PC-9 (cell line): ENCODE measurements at regions not wholly inside any gene's neighbourhood (a gene's known extent, or its start where the extent isn't known, plus 50 kb on each side); places are given as distances from the start of the nearest gene placed in this dataset.

Source experiments
- BruUV-seq: library from RNA; stranded (reverse); fragments of 400-500 nt; replicated peaks from 2 replicates; lab custom pipeline; 2021; lab: Mats Ljungman, UMichigan
- CTCF ChIA-PET: fragments of 300-600 bp; sonication (Branson Sonifier 250); formaldehyde crosslinking; loops from one replicate; lab custom pipeline; 2022; ENCODE audit warnings: antibody characterized with exemption; lab: Charles Lee
- POLR2A ChIA-PET: fragments of 300-600 bp; sonication (Branson Sonifier 250); formaldehyde crosslinking; loops from one replicate; lab custom pipeline; 2022; ENCODE audit warnings: antibody characterized with exemption; ENCODE audit not compliant: unreplicated experiment; lab: Charles Lee
- DNase-seq, 2 experiments: peaks; one replicate each; pipeline versions ENCODE4 v3.0.0 to v3.0.0-alpha.2; 2015 to 2022; ENCODE audit warnings: mixed read lengths in 1 of 2
- H2AFZ ChIP-seq: fragments of 200-600 bp; sonication (generic); 2 replicates; pipeline ENCODE4 v1.8.1; 2017; ENCODE audit warnings: antibody characterized with exemption
- H3F3A ChIP-seq: fragments of 200-600 bp; sonication (generic); 2 replicates; pipeline ENCODE4 v1.8.1; 2017; ENCODE audit warnings: antibody characterized with exemption, mild to moderate bottlenecking, low read depth; ENCODE audit not compliant: insufficient read depth
- H3K27ac ChIP-seq: fragments of 200-600 bp; sonication (generic); 2 replicates; pipeline ENCODE4 v1.6.1; 2016; ENCODE audit warnings: mixed run types
- H3K27me3 ChIP-seq: fragments of 200-600 bp; sonication (generic); 2 replicates; pipeline ENCODE4 v1.6.1; 2016; ENCODE audit warnings: low read depth, mixed run types; ENCODE audit not compliant: insufficient read depth
- H3K36me3 ChIP-seq: fragments of 200-600 bp; sonication (generic); 2 replicates; pipeline ENCODE4 v1.6.1; 2016; ENCODE audit warnings: low read depth, mixed run types
- H3K4me1 ChIP-seq: fragments of 200-600 bp; sonication (generic); replicated peaks from 2 replicates; pipeline ENCODE4 v1.6.1; 2016; ENCODE audit warnings: mixed run types; ENCODE audit not compliant: insufficient read depth
- H3K4me2 ChIP-seq: fragments of 200-600 bp; sonication (generic); 2 replicates; pipeline ENCODE4 v1.6.1; 2017; ENCODE audit warnings: mixed run types
- H3K4me3 ChIP-seq: fragments of 200-600 bp; sonication (generic); 2 replicates; pipeline ENCODE4 v1.6.1; 2016; ENCODE audit warnings: mixed run types
- H3K79me2 ChIP-seq: fragments of 200-600 bp; sonication (generic); 2 replicates; pipeline ENCODE4 v1.6.1; 2017; ENCODE audit warnings: low read depth, mixed run types
- H3K9me2 ChIP-seq: fragments of 200-600 bp; sonication (generic); 2 replicates; pipeline ENCODE4 v1.8.1; 2017; ENCODE audit warnings: mild to moderate bottlenecking; ENCODE audit not compliant: insufficient read depth
- H3K9me3 ChIP-seq: fragments of 200-600 bp; sonication (generic); 2 replicates; pipeline ENCODE4 v1.8.1; 2016; ENCODE audit warnings: low read depth; ENCODE audit not compliant: insufficient read depth
- H4K20me1 ChIP-seq: fragments of 200-600 bp; sonication (generic); 2 replicates; pipeline ENCODE4 v1.8.1; 2017; ENCODE audit not compliant: insufficient read depth
- CTCF ChIP-seq: fragments of 200-600 bp; sonication (generic); conservative IDR thresholded peaks from 2 replicates; pipeline ENCODE4 v1.6.1; 2017; ENCODE audit warnings: mixed run types, antibody characterized with exemption, mild to moderate bottlenecking, moderate library complexity
- EZH2 ChIP-seq: fragments of 200-600 bp; sonication (generic); IDR thresholded peaks from 2 replicates; pipeline ENCODE4 v1.8.0; 2017; ENCODE audit warnings: antibody characterized with exemption, low read depth
- intact Hi-C: fragments of 100-400 bp; cut with micrococcal nuclease; formaldehyde crosslinking; loops from one replicate; pipeline ENCODE4 v1.10.0; 2022; ENCODE audit not compliant: unreplicated experiment

DNA sequence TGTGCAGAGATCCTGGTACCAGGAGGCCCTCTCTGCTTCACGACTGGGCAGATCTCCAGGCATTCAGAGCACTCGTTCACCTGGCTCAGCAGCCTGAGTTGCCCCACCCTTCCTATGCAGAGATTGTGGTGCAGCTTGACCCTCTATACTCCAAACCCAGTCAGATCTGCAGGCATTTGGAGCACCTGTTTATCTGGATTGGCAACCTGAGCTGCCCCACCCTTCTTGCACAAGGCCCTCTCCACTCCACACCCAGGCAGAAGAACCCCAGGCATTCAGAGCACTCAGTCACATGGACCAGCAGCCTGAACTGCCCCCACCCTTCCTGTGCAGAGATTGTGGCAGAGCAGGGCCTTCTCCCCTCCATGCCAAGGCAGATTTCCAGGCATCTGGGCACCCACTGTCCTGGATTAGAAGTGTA lies 88.4 kb upstream of the CDH5 start:
- Histone ChIP-seq H3K27ac (peak overlapping the region; percentile 96), H3K4me3 (peak overlapping the region; percentile 34; the same call in 1 of the 2 replicates), H3K27me3 (no peaks in the 10 kb centered on the region), H2AFZ (no peak overlapping the region), H3K9me2 (no peaks in the 10 kb centered on the region), H3F3A (peaks cover 25% of the 10 kb centered on the region), H3K36me3 (no peaks in the 10 kb centered on the region), H3K4me1 (peaks cover 50% of the 10 kb centered on the region), H3K79me2 (no peaks in the 10 kb centered on the region), H4K20me1 (no peaks in the 10 kb centered on the region), H3K9me3 (peaks cover 8% of the 10 kb centered on the region), H3K4me2 (peak overlapping the region; percentile 82)
- TF ChIP-seq CTCF (no peak), EZH2 (no peak)
- POLR2A ChIA-PET, result interaction anchor here (0.6 kb wide), 1 partner anchor 151 kb away, joined by 6 read pairs; no protein-coding TSS in a partner anchor
- intact Hi-C loops, result loop anchor here (1.0 to 10.0 kb wide), 5 partner anchors 37 to 237 kb away; no protein-coding TSS in a partner anchor
- peak; percentile 90 to 98 for DNase-seq
- no TSS peak for BruUV-seq
- CTCF ChIA-PET, result interaction anchor here (0.6 to 1.0 kb wide), 4 partner anchors 11 to 286 kb away, joined by 3 read pairs; no protein-coding TSS in a partner anchor

DNA sequence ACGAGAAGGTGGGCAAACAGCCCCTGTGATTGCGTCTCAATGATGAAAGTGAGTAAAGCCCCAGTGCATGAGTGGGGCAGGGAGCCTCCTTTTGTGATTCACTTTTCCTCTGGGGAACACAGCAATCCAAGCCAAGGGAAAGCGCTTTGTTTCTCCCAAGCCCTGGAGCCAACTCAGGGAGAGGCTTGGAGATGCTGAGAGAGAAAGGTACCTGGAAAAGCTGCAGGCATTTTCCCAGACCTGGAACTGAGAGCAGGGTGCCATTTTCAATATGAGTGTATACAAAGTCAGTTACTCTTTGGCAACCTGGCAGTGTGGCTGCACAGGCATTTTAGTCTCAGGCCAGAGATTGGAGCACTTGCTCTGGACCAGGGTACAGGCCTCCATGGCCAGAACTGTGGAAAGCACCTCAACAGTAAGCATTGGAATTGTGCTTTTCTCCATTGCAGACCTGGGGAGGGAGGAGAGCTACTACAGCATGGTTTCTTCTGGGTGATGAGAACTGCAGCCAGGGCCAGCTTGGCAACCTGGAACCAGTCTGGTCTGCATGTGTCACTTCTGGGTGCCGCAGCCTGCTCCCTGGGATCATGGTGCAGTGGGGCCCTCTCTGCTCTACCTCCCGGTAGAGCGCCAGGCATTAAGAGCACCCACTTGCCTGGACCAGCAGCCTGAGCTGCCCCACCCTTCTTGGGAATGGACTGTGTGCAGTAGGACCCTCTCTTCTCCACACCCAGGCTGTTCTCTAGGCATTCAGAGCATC lies 89.0 kb upstream of the CDH5 start:
- BruUV-seq, result no TSS peak
- intact Hi-C loops, result loop anchor here (1.0 to 10.0 kb wide), 5 partner anchors 38 to 237 kb away; no protein-coding TSS in a partner anchor
- peak overlapping the region; percentile 61 for H3K4me2 ChIP-seq

More for the DNA sequence above, 89.0 kb upstream of the CDH5 start:
- no peaks in the 10 kb centered on the region for H3K9me2 ChIP-seq
- H3K4me3 ChIP-seq, result no peak overlapping the region; the same call in 1 of the 2 replicates
- peak overlapping the region; percentile 58 for H3K27ac ChIP-seq
- CTCF ChIA-PET, result interaction anchor here (0.6 to 1.0 kb wide), 2 partner anchors 48 to 68 kb away, joined by 3 read pairs; no protein-coding TSS in a partner anchor
- peaks cover 25% of the 10 kb centered on the region for H3F3A ChIP-seq
- H4K20me1 ChIP-seq, result no peaks in the 10 kb centered on the region
- H3K36me3 ChIP-seq, result no peaks in the 10 kb centered on the region
- TF ChIP-seq EZH2, result no peak
- no peak for TF ChIP-seq CTCF
- POLR2A ChIA-PET, result no interaction called here
- peaks cover 50% of the 10 kb centered on the region for H3K4me1 ChIP-seq
- DNase-seq, result no peak
- H2AFZ ChIP-seq, result no peak overlapping the region
- H3K79me2 ChIP-seq, result no peaks in the 10 kb centered on the region
- H3K9me3 ChIP-seq, result peaks cover 8% of the 10 kb centered on the region
- no peaks in the 10 kb centered on the region for H3K27me3 ChIP-seq
